Neuronal stem cell (in vitro differentiated cells): ENCODE measurements at regions not wholly inside any gene's neighbourhood (a gene's known extent, or its start where the extent isn't known, plus 50 kb on each side); places are given as distances from the start of the nearest gene placed in this dataset.

Source experiments
- DNase-seq: peaks from one replicate; pipeline ENCODE4 v3.0.0-alpha.2; 2013; ENCODE audit warnings: low spot score
- H2AFZ ChIP-seq: one replicate; pipeline ENCODE4 v1.6.1; 2013; ENCODE audit warnings: mild to moderate bottlenecking, low read length, inconsistent platforms
- H2AK5ac ChIP-seq: 2 replicates; pipeline ENCODE4 v1.6.1; 2013; ENCODE audit warnings: low read depth, mild to moderate bottlenecking, inconsistent platforms, low read length, moderate library complexity, mixed read lengths
- H2BK120ac ChIP-seq: 2 replicates; pipeline ENCODE4 v1.6.1; 2013; ENCODE audit warnings: low read depth, mild to moderate bottlenecking, inconsistent platforms, low read length, moderate library complexity, mixed read lengths
- H2BK12ac ChIP-seq: one replicate; pipeline ENCODE4 v1.6.1; 2013; ENCODE audit warnings: low read length, inconsistent platforms
- H2BK15ac ChIP-seq: 2 replicates; pipeline ENCODE4 v1.6.1; 2013; ENCODE audit warnings: mild to moderate bottlenecking, low read length, inconsistent platforms, mixed read lengths
- H2BK5ac ChIP-seq: one replicate; pipeline ENCODE4 v1.6.1; 2013; ENCODE audit warnings: inconsistent platforms, mild to moderate bottlenecking, low read length, moderate library complexity
- H3K14ac ChIP-seq: one replicate; pipeline ENCODE4 v1.6.1; 2013; ENCODE audit warnings: low read length, inconsistent platforms
- H3K18ac ChIP-seq: 2 replicates; pipeline ENCODE4 v1.6.1; 2013; ENCODE audit warnings: low read length, inconsistent platforms
- H3K23ac ChIP-seq: 2 replicates; pipeline ENCODE4 v1.6.1; 2013; ENCODE audit warnings: low read depth, mild to moderate bottlenecking, mixed read lengths, low read length, inconsistent platforms; ENCODE audit not compliant: poor library complexity
- H3K27ac ChIP-seq: replicated peaks from 3 replicates; pipeline ENCODE4 v1.5.1; 2013; ENCODE audit warnings: low read length, inconsistent platforms
- H3K27me3 ChIP-seq, 3 experiments: 2 replicates each; pipeline ENCODE4 v1.6.1; 2013; ENCODE audit warnings: low read length in 3 of 3, mild to moderate bottlenecking in 2 of 3, inconsistent platforms in 1 of 3, low read depth in 1 of 3, mixed read lengths in 1 of 3, moderate library complexity in 1 of 3; ENCODE audit not compliant: control insufficient read depth in 3 of 3, insufficient read depth in 3 of 3
- H3K36me3 ChIP-seq, 2 donors: replicated peaks in 1 of 2; 2 replicates each; pipeline ENCODE4 v1.6.1; 2013; ENCODE audit warnings: low read length in 2 of 2; ENCODE audit not compliant: control insufficient read depth in 2 of 2, insufficient read depth in 2 of 2
- H3K4ac ChIP-seq: 2 replicates; pipeline ENCODE4 v1.6.1; 2013; ENCODE audit warnings: inconsistent platforms, mild to moderate bottlenecking, low read length, moderate library complexity
- H3K4me1 ChIP-seq, 2 donors: 1 replicate in 1 of 2; 2 replicates in 1 of 2; pipeline ENCODE4 v1.6.1; 2013; ENCODE audit warnings: low read length in 2 of 2, low read depth in 1 of 2; ENCODE audit not compliant: control insufficient read depth in 2 of 2, insufficient read depth in 1 of 2
- H3K4me2 ChIP-seq: one replicate; pipeline ENCODE4 v1.6.1; 2013; ENCODE audit warnings: mild to moderate bottlenecking, low read length, inconsistent platforms; ENCODE audit not compliant: insufficient read depth, poor library complexity, severe bottlenecking
- H3K4me3 ChIP-seq, 2 donors: 2 replicates each; pipeline ENCODE4 v1.5.1; 2013; ENCODE audit warnings: low read length in 2 of 2, mild to moderate bottlenecking in 2 of 2, inconsistent platforms in 1 of 2, moderate library complexity in 1 of 2
- H3K79me1 ChIP-seq: one replicate; pipeline ENCODE4 v1.6.1; 2013; ENCODE audit warnings: low read depth, mild to moderate bottlenecking, inconsistent platforms, low read length, moderate library complexity
- H3K9ac ChIP-seq: one replicate; pipeline ENCODE4 v1.6.1; 2013; ENCODE audit warnings: mild to moderate bottlenecking, low read depth, low read length, inconsistent platforms; ENCODE audit not compliant: poor library complexity
- H3K9me3 ChIP-seq, 2 donors: replicated peaks in 1 of 2; 2 replicates each; pipeline versions ENCODE3 to v1.6.1; 2013; ENCODE audit warnings: low read length in 2 of 2, mild to moderate bottlenecking in 2 of 2, inconsistent platforms in 1 of 2, low read depth in 1 of 2, mixed read lengths in 1 of 2, moderate library complexity in 1 of 2; ENCODE audit not compliant: control insufficient read depth in 2 of 2, insufficient read depth in 1 of 2
- H4K8ac ChIP-seq: one replicate; pipeline ENCODE4 v1.6.1; 2013; ENCODE audit warnings: low read depth, mild to moderate bottlenecking, inconsistent platforms, low read length, moderate library complexity
- H4K91ac ChIP-seq: one replicate; pipeline ENCODE4 v1.6.1; 2013; ENCODE audit warnings: low read length, low read depth, mild to moderate bottlenecking, inconsistent platforms; ENCODE audit not compliant: poor library complexity
- WGBS, 2 donors: extraction: QIAGEN DNeasy Blood & Tissue Kit; methylation state at CpG; one replicate each; pipeline ENCODE4 v1.1.7; 2013; ENCODE audit warnings: missing lambda C conversion rate in 2 of 2, mixed read lengths in 1 of 2; ENCODE audit not compliant: insufficient read length in 2 of 2, insufficient replicate concordance in 1 of 2; ENCODE audit errors: extremely low coverage in 2 of 2; 5-methylcytosine and 5-hydroxymethylcytosine counted together

GRCh38 chr17:33751702-33752065, 458.6 kb upstream of the ASIC2 start:
- no peak overlapping the region for H3K9ac ChIP-seq
- peak; percentile 38 for DNase-seq
- H3K4me2 ChIP-seq: no peak overlapping the region
- H2AFZ ChIP-seq: no peak overlapping the region
- H3K23ac ChIP-seq: no peak overlapping the region
- H3K27me3 ChIP-seq: no peaks in the 10 kb centered on the region
- no peak overlapping the region for H3K18ac ChIP-seq
- no peak overlapping the region for H2AK5ac ChIP-seq
- no peak overlapping the region for H2BK15ac ChIP-seq
- H3K14ac ChIP-seq: no peak overlapping the region
- H3K4ac ChIP-seq: no peak overlapping the region
- H2BK5ac ChIP-seq: no peak overlapping the region
- no peak overlapping the region for H4K91ac ChIP-seq
- H2BK120ac ChIP-seq: no peak overlapping the region
- no peak overlapping the region for H3K4me3 ChIP-seq
- WGBS, 2 donors: no CpG with 5 or more reads among the region's 5 CpGs
- peaks cover 0 to 7% of the 10 kb centered on the region in 2 donors for H3K4me1 ChIP-seq
- H2BK12ac ChIP-seq: no peak overlapping the region
- no peaks in the 10 kb centered on the region for H3K9me3 ChIP-seq
- no peak overlapping the region for H3K27ac ChIP-seq
- no peak overlapping the region for H4K8ac ChIP-seq
- H3K79me1 ChIP-seq: no peaks in the 10 kb centered on the region
- H3K36me3 ChIP-seq: no peaks in the 10 kb centered on the region

GRCh38 chr17:33753452-33753851, 460.4 kb upstream of the ASIC2 start:
- Histone ChIP-seq H3K9me3 (no peaks in the 10 kb centered on the region), H3K4me3 (no peak overlapping the region), H3K4me2 (no peak overlapping the region), H3K36me3 (no peaks in the 10 kb centered on the region), H2BK5ac (no peak overlapping the region), H3K9ac (no peak overlapping the region), H2BK12ac (no peak overlapping the region), H3K4me1 (peaks cover 0 to 7% of the 10 kb centered on the region in 2 donors), H3K79me1 (no peaks in the 10 kb centered on the region), H2AFZ (no peak overlapping the region), H2AK5ac (no peak overlapping the region), H3K23ac (no peak overlapping the region), H3K27me3 (no peaks in the 10 kb centered on the region), H3K27ac (no peak overlapping the region), H2BK15ac (no peak overlapping the region), H4K8ac (no peak overlapping the region), H4K91ac (no peak overlapping the region), H2BK120ac (no peak overlapping the region), H3K4ac (no peak overlapping the region), H3K18ac (no peak overlapping the region), H3K14ac (no peak overlapping the region)
- WGBS, 2 donors: no CpG with 5 or more reads among the region's 7 CpGs
- no peak for DNase-seq

- Histone ChIP-seq H3K23ac (no peak overlapping the region), H3K79me1 (no peaks in the 10 kb centered on the region), H3K9ac (no peak overlapping the region), H3K4ac (no peak overlapping the region), H3K14ac (no peak overlapping the region), H3K9me3 (no peaks in the 10 kb centered on the region), H3K18ac (no peak overlapping the region), H2BK12ac (no peak overlapping the region), H3K27me3 (no peaks in the 10 kb centered on the region), H3K4me2 (no peak overlapping the region), H4K91ac (no peak overlapping the region), H3K4me1 (peaks cover 0 to 2% of the 10 kb centered on the region in 2 donors), H3K36me3 (no peaks in the 10 kb centered on the region), H3K4me3 (no peak overlapping the region), H4K8ac (no peak overlapping the region), H2BK120ac (no peak overlapping the region), H2AFZ (no peak overlapping the region), H3K27ac (no peak overlapping the region), H2AK5ac (no peak overlapping the region), H2BK5ac (no peak overlapping the region), H2BK15ac (no peak overlapping the region)
- no CpG with 5 or more reads among the region's 2 CpGs for WGBS, 2 donors
- no peak for DNase-seq
Observed at GRCh38 chr17:33756021-33756420, 462.9 kb upstream of the ASIC2 start.

GRCh38 chr17:33765871-33766270, 472.8 kb upstream of the ASIC2 start:
- no peak overlapping the region for H3K4me3 ChIP-seq
- WGBS, 2 donors: no CpG with 5 or more reads among the region's 1 CpG

More at GRCh38 chr17:33765871-33766270, 472.8 kb upstream of the ASIC2 start:
- Histone ChIP-seq H3K9me3 (no peaks in the 10 kb centered on the region), H3K18ac (no peak overlapping the region), H2AK5ac (no peak overlapping the region), H4K91ac (no peak overlapping the region), H3K27ac (no peak overlapping the region), H3K27me3 (no peaks in the 10 kb centered on the region), H3K79me1 (no peaks in the 10 kb centered on the region), H2BK5ac (no peak overlapping the region), H2BK15ac (no peak overlapping the region), H3K9ac (no peak overlapping the region), H3K4me1 (no peaks in the 10 kb centered on the region), H3K36me3 (no peaks in the 10 kb centered on the region), H3K14ac (no peak overlapping the region), H2AFZ (no peak overlapping the region), H2BK120ac (no peak overlapping the region), H4K8ac (no peak overlapping the region), H3K23ac (no peak overlapping the region), H3K4ac (no peak overlapping the region), H3K4me2 (no peak overlapping the region), H2BK12ac (no peak overlapping the region)
- DNase-seq: no peak
